ENCODE measurements at regions not wholly inside any gene's neighbourhood (a gene's known extent, or its start where the extent isn't known, plus 50 kb on each side); places are given as distances from the start of the nearest gene placed in this dataset.

DNA sequence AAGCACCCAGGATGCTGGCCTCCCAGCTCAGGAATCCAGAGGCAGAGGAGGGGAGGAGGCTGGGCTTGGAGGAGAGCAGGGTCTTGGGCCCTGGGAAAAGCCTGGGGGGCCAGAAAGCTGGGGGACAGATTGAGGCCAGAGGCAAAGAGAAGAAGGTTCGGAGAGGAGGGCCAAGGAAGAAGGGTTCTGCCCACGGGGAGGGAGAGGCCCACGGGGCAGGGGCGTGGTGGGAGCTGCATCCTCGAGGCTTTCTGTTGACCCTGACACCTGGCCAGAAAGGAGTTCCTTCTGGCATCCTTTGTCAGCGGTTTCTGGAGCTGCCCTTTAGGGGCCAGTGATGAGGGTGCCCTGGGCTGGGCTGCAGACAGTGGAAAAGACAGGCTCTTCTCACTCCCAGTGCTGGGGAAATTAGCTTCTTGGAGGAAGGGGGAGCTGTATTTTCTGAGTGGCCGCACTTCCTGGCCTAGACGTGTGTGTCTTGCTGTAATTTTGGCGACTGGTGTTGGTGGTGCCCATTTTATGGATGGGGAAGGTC lies 308.7 kb downstream of the SEC14L1 start:
- TF ChIP-seq POLR2AphosphoS5 (IDR thresholded peaks at IDR 0.05; ENCODE audit: low read depth, low read length) = no peak
- TF ChIP-seq, protein P1, sequence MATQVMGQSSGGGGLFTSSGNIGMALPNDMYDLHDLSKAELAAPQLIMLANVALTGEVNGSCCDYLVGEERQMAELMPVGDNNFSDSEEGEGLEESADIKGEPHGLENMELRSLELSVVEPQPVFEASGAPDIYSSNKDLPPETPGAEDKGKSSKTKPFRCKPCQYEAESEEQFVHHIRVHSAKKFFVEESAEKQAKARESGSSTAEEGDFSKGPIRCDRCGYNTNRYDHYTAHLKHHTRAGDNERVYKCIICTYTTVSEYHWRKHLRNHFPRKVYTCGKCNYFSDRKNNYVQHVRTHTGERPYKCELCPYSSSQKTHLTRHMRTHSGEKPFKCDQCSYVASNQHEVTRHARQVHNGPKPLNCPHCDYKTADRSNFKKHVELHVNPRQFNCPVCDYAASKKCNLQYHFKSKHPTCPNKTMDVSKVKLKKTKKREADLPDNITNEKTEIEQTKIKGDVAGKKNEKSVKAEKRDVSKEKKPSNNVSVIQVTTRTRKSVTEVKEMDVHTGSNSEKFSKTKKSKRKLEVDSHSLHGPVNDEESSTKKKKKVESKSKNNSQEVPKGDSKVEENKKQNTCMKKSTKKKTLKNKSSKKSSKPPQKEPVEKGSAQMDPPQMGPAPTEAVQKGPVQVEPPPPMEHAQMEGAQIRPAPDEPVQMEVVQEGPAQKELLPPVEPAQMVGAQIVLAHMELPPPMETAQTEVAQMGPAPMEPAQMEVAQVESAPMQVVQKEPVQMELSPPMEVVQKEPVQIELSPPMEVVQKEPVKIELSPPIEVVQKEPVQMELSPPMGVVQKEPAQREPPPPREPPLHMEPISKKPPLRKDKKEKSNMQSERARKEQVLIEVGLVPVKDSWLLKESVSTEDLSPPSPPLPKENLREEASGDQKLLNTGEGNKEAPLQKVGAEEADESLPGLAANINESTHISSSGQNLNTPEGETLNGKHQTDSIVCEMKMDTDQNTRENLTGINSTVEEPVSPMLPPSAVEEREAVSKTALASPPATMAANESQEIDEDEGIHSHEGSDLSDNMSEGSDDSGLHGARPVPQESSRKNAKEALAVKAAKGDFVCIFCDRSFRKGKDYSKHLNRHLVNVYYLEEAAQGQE (IDR thresholded peaks at IDR 0.05; ENCODE audit: insufficient read depth in 1 of 2, low read depth in 2 of 2, low read length in 2 of 2) = no peak

Data from PFSK-1 (cell line).